Aorta (tissue), 5 donors: ENCODE measurements at regions not wholly inside any gene's neighbourhood (a gene's known extent, or its start where the extent isn't known, plus 50 kb on each side); places are given as distances from the start of the nearest gene placed in this dataset.

Source experiments
- ATAC-seq: fragments of 200-7000 bp; cut with Tn5 transposase; one replicate; pipeline ENCODE4 v1.9.1; 2022; ENCODE audit warnings: moderate library complexity; ENCODE audit not compliant: low FRiP score
- DNase-seq, 2 donors: peaks; one replicate each; pipeline ENCODE4 v3.0.0-alpha.2; 2020
- H3K27ac ChIP-seq, 2 donors: one replicate each; pipeline ENCODE4 v1.5.1; 2013; ENCODE audit warnings: low read length in 2 of 2, mild to moderate bottlenecking in 2 of 2, moderate library complexity in 2 of 2, control low read depth in 1 of 2, inconsistent platforms in 1 of 2, low read depth in 1 of 2
- H3K27me3 ChIP-seq, 2 donors: one replicate each; pipeline ENCODE4 v1.6.1; 2013; ENCODE audit warnings: control low read depth in 1 of 2, low read length in 1 of 2, mild to moderate bottlenecking in 1 of 2, moderate library complexity in 1 of 2; ENCODE audit not compliant: insufficient read depth in 2 of 2, control insufficient read depth in 1 of 2
- H3K36me3 ChIP-seq, 2 donors: one replicate each; pipeline ENCODE4 v1.6.1; 2013; ENCODE audit warnings: control low read depth in 1 of 2, low read length in 1 of 2, mild to moderate bottlenecking in 1 of 2; ENCODE audit not compliant: insufficient read depth in 2 of 2, control insufficient read depth in 1 of 2
- H3K4me1 ChIP-seq, 2 donors: one replicate each; pipeline ENCODE4 v1.6.1; 2013; ENCODE audit warnings: low read length in 2 of 2, control low read depth in 1 of 2, mild to moderate bottlenecking in 1 of 2, moderate library complexity in 1 of 2; ENCODE audit not compliant: insufficient read depth in 2 of 2, control insufficient read depth in 1 of 2
- H3K4me3 ChIP-seq, 2 donors: one replicate each; pipeline ENCODE4 v1.5.1; 2013; ENCODE audit warnings: low read length in 2 of 2, control low read depth in 1 of 2, mild to moderate bottlenecking in 1 of 2
- H3K9me3 ChIP-seq: one replicate; pipeline ENCODE4 v1.6.1; 2013; ENCODE audit warnings: mild to moderate bottlenecking, low read length; ENCODE audit not compliant: control insufficient read depth
- WGBS, 2 donors: extraction: QIAGEN DNeasy Blood & Tissue Kit; methylation state at CpG; one replicate each; pipeline ENCODE4 v1.1.7; 2013; 5-methylcytosine and 5-hydroxymethylcytosine counted together
- intact Hi-C, 2 donors: fragments of 100-400 bp; cut with DNase I; formaldehyde crosslinking; loops; one replicate each; pipeline versions ENCODE4 v1.14.2 to v1.15.0; 2022
- donor health status: healthy with polysubstance abuse.
- donor health status: Bipolar disorder and iron deficiency.
- donor health status: DM: no; HTN: no; CAD: no.
- donor health status: DM: no; HTN: no; CAD: no.
- donor health status: DM: yes; HTN: yes; CAD: no.

- intact Hi-C loops, result no loop called here
- WGBS, 2 donors, result 78 to 81% methylated on average over 4 of the region's 4 CpGs
- Histone ChIP-seq H3K27me3 (no peaks in the 10 kb centered on the region), H3K9me3 (no peaks in the 10 kb centered on the region), H3K4me1 (no peaks in the 10 kb centered on the region), H3K36me3 (no peaks in the 10 kb centered on the region), H3K4me3 (no peak overlapping the region), H3K27ac (no peak overlapping the region)
- DNase-seq, result no peak
- ATAC-seq, result no peak
Observed at GRCh38 chr4:156439576-156440200, 486.0 kb upstream of the CTSO start.

- intact Hi-C loops, result no loop called here
- WGBS, 2 donors, result 13 to 48% methylated on average over 2 of the region's 2 CpGs
- Histone ChIP-seq H3K27me3 (no peaks in the 10 kb centered on the region), H3K36me3 (no peaks in the 10 kb centered on the region), H3K9me3 (no peaks in the 10 kb centered on the region), H3K4me1 (no peaks in the 10 kb centered on the region), H3K4me3 (no peak overlapping the region), H3K27ac (no peak overlapping the region)
- ATAC-seq (no peak), DNase-seq (no peak)
Observed at GRCh38 chr4:156437666-156438065, 484.0 kb upstream of the CTSO start.

- WGBS, 2 donors, result 71 to 83% methylated on average over 1 of the region's 1 CpG
- Histone ChIP-seq H3K9me3 (no peaks in the 10 kb centered on the region), H3K4me1 (no peaks in the 10 kb centered on the region), H3K27me3 (no peaks in the 10 kb centered on the region), H3K36me3 (no peaks in the 10 kb centered on the region), H3K4me3 (no peak overlapping the region), H3K27ac (no peak overlapping the region)
- intact Hi-C loops, result no loop called here
- no peak for ATAC-seq
- DNase-seq, result no peak
Observed at GRCh38 chr4:156422576-156422975, 468.9 kb upstream of the CTSO start.

GRCh38 chr4:156420623-156421022 lies 467.0 kb upstream of the CTSO start:
- WGBS, 2 donors, result 62 to 68% methylated on average over 1 of the region's 1 CpG
- ATAC-seq (no peak), DNase-seq (no peak)
- no peaks in the 10 kb centered on the region for H3K36me3 ChIP-seq
- no peaks in the 10 kb centered on the region for H3K27me3 ChIP-seq
- intact Hi-C loops, result no loop called here
- H3K27ac ChIP-seq, result no peak overlapping the region
- no peaks in the 10 kb centered on the region for H3K4me1 ChIP-seq
- H3K4me3 ChIP-seq, result no peak overlapping the region
- H3K9me3 ChIP-seq, result no peaks in the 10 kb centered on the region

- ATAC-seq (no peak), DNase-seq (no peak)
- no peaks in the 10 kb centered on the region for H3K4me1 ChIP-seq
- no peaks in the 10 kb centered on the region for H3K36me3 ChIP-seq
- no peaks in the 10 kb centered on the region for H3K9me3 ChIP-seq
- H3K27me3 ChIP-seq, result no peaks in the 10 kb centered on the region
- no peak overlapping the region for H3K27ac ChIP-seq
- WGBS, 2 donors, result 63% methylated on average over 2 of the region's 2 CpGs
- intact Hi-C loops, result no loop called here
- H3K4me3 ChIP-seq, result no peak overlapping the region
Observed at GRCh38 chr4:156419080-156419685, 465.5 kb upstream of the CTSO start.

- no peaks in the 10 kb centered on the region for H3K4me1 ChIP-seq
- no peak for ATAC-seq
- no peaks in the 10 kb centered on the region for H3K9me3 ChIP-seq
- intact Hi-C loops, result no loop called here
- H3K4me3 ChIP-seq, result no peak overlapping the region
- DNase-seq, result no peak
- H3K27me3 ChIP-seq, result no peaks in the 10 kb centered on the region
- H3K27ac ChIP-seq, result no peak overlapping the region
- H3K36me3 ChIP-seq, result no peaks in the 10 kb centered on the region
Observed at GRCh38 chr4:156414406-156414805, 460.7 kb upstream of the CTSO start.

- DNase-seq, result no peak
- 68 to 75% methylated on average over 3 of the region's 3 CpGs for WGBS, 2 donors
- Histone ChIP-seq H3K9me3 (no peaks in the 10 kb centered on the region), H3K27me3 (no peaks in the 10 kb centered on the region), H3K4me1 (no peaks in the 10 kb centered on the region), H3K27ac (no peak overlapping the region), H3K36me3 (no peaks in the 10 kb centered on the region), H3K4me3 (no peak overlapping the region)
- ATAC-seq, result no peak
- intact Hi-C loops, result no loop called here
Observed at GRCh38 chr4:156413239-156414135, 459.8 kb upstream of the CTSO start.

- Histone ChIP-seq H3K27me3 (no peaks in the 10 kb centered on the region), H3K4me3 (no peak overlapping the region), H3K36me3 (no peaks in the 10 kb centered on the region), H3K4me1 (no peaks in the 10 kb centered on the region), H3K27ac (no peak overlapping the region), H3K9me3 (no peaks in the 10 kb centered on the region)
- 71 to 75% methylated on average over 2 of the region's 2 CpGs for WGBS, 2 donors
- ATAC-seq (no peak), DNase-seq (no peak)
- intact Hi-C loops, result no loop called here
Observed at GRCh38 chr4:156411531-156411930, 457.9 kb upstream of the CTSO start.

GRCh38 chr4:156408749-156409148 lies 455.1 kb upstream of the CTSO start:
- Histone ChIP-seq H3K27me3 (no peaks in the 10 kb centered on the region), H3K27ac (no peak overlapping the region), H3K36me3 (no peaks in the 10 kb centered on the region), H3K4me1 (no peaks in the 10 kb centered on the region), H3K9me3 (no peaks in the 10 kb centered on the region), H3K4me3 (no peak overlapping the region)
- whole genome bisulfite sequencing, 2 donors, result 89 to 93% methylated on average over 4 of the region's 4 CpGs
- intact Hi-C loops, result no loop called here
- no peak for DNase-seq
- no peak for ATAC-seq
